CD8-positive, alpha-beta memory T cell (primary cell): ENCODE measurements at regions not wholly inside any gene's neighbourhood (a gene's known extent, or its start where the extent isn't known, plus 50 kb on each side); places are given as distances from the start of the nearest gene placed in this dataset.

Source experiments
- CTCF ChIA-PET: fragments of 350-600 bp; sonication (Branson Sonifier 250); formaldehyde crosslinking; loops from one replicate; lab custom pipeline; 2021; ENCODE audit warnings: antibody characterized with exemption; lab: Charles Lee
- POLR2A ChIA-PET: fragments of 350-600 bp; sonication (Branson Sonifier 250); formaldehyde crosslinking; loops from one replicate; lab custom pipeline; 2021; ENCODE audit warnings: antibody characterized with exemption; lab: Charles Lee
- DNase-seq, 5 donors: peaks; one replicate each; pipeline versions ENCODE4 v3.0.0 to v3.0.0-alpha.2; 2020 to 2022; ENCODE audit warnings: mixed read lengths in 1 of 5
- H3K27ac ChIP-seq: one replicate; pipeline ENCODE4 v1.7.0; 2013; ENCODE audit warnings: low read depth, mild to moderate bottlenecking, low read length, moderate library complexity
- H3K27me3 ChIP-seq: 2 replicates; pipeline ENCODE4 v1.7.0; 2013; ENCODE audit warnings: low read length, mild to moderate bottlenecking; ENCODE audit not compliant: insufficient read depth, poor library complexity, severe bottlenecking
- H3K36me3 ChIP-seq: 2 replicates; pipeline ENCODE4 v1.7.0; 2013; ENCODE audit warnings: mild to moderate bottlenecking, low read length, moderate library complexity; ENCODE audit not compliant: insufficient read depth
- H3K4me1 ChIP-seq: 2 replicates; pipeline ENCODE4 v1.7.0; 2013; ENCODE audit warnings: mild to moderate bottlenecking, low read length, moderate library complexity; ENCODE audit not compliant: insufficient read depth
- H3K4me3 ChIP-seq: 2 replicates; pipeline ENCODE4 v1.7.0; 2013; ENCODE audit warnings: mild to moderate bottlenecking, low read length
- H3K9me3 ChIP-seq: 2 replicates; pipeline ENCODE4 v1.7.0; 2013; ENCODE audit warnings: mild to moderate bottlenecking, low read length
- H3K27ac Mint-ChIP-seq, 8 donors: one replicate each; pipeline ENCODE4 v1.8.0; 2020 to 2021; ENCODE audit warnings: mixed read lengths in 8 of 8, mild to moderate bottlenecking in 6 of 8, inconsistent platforms in 3 of 8, moderate library complexity in 3 of 8
- H3K27me3 Mint-ChIP-seq, 2 donors: one replicate each; pipeline ENCODE4 v1.8.0; 2020 to 2021; ENCODE audit warnings: mixed read lengths in 2 of 2, mild to moderate bottlenecking in 1 of 2, moderate library complexity in 1 of 2
- H3K36me3 Mint-ChIP-seq, 3 donors: one replicate each; pipeline ENCODE4 v1.8.0; 2020 to 2021; ENCODE audit warnings: mixed read lengths in 3 of 3, inconsistent platforms in 1 of 3, mild to moderate bottlenecking in 1 of 3
- H3K4me1 Mint-ChIP-seq, 3 donors: one replicate each; pipeline ENCODE4 v1.8.0; 2020 to 2021; ENCODE audit warnings: mixed read lengths in 3 of 3, inconsistent platforms in 1 of 3, mild to moderate bottlenecking in 1 of 3
- H3K4me3 Mint-ChIP-seq, 7 donors: one replicate each; pipeline ENCODE4 v1.8.0; 2020 to 2021; ENCODE audit warnings: mixed read lengths in 7 of 7, mild to moderate bottlenecking in 6 of 7, moderate library complexity in 4 of 7, inconsistent platforms in 2 of 7
- H3K9me3 Mint-ChIP-seq, 5 donors: one replicate each; pipeline ENCODE4 v1.8.0; 2020 to 2022; ENCODE audit warnings: mixed read lengths in 5 of 5, mild to moderate bottlenecking in 3 of 5, moderate library complexity in 2 of 5, inconsistent platforms in 1 of 5

- no peak overlapping the region for H3K4me3 ChIP-seq
- POLR2A ChIA-PET: no interaction called here
- no peak overlapping the region for H3K27ac ChIP-seq
- Mint-ChIP-seq H3K27ac (no peak overlapping the region), H3K4me3 (no peak overlapping the region), H3K36me3 (no peaks in the 10 kb centered on the region), H3K27me3 (peaks cover 7 to 10% of the 10 kb centered on the region in 2 donors), H3K4me1 (no peaks in the 10 kb centered on the region), H3K9me3 (no peaks in the 10 kb centered on the region)
- H3K36me3 ChIP-seq: no peaks in the 10 kb centered on the region
- CTCF ChIA-PET: no interaction called here
- no peaks in the 10 kb centered on the region for H3K9me3 ChIP-seq
- H3K4me1 ChIP-seq: no peaks in the 10 kb centered on the region
- no peak for DNase-seq
- H3K27me3 ChIP-seq: no peaks in the 10 kb centered on the region
These were observed 187.6 kb upstream of the NECTIN1 start for GRCh38 chr11:119916568-119916967.

GRCh38 chr11:119912229-119912628 lies 183.2 kb upstream of the NECTIN1 start:
- Histone ChIP-seq H3K9me3 (no peaks in the 10 kb centered on the region), H3K4me3 (no peak overlapping the region), H3K4me1 (no peaks in the 10 kb centered on the region), H3K27me3 (no peaks in the 10 kb centered on the region), H3K36me3 (no peaks in the 10 kb centered on the region), H3K27ac (no peak overlapping the region)
- Mint-ChIP-seq H3K4me1 (no peaks in the 10 kb centered on the region), H3K36me3 (no peaks in the 10 kb centered on the region), H3K27me3 (peaks cover 4 to 7% of the 10 kb centered on the region in 2 donors), H3K27ac (no peak overlapping the region), H3K4me3 (no peak overlapping the region), H3K9me3 (no peaks in the 10 kb centered on the region)
- DNase-seq: no peak
- ChIA-PET POLR2A (no interaction called here), CTCF (no interaction called here)

DNA sequence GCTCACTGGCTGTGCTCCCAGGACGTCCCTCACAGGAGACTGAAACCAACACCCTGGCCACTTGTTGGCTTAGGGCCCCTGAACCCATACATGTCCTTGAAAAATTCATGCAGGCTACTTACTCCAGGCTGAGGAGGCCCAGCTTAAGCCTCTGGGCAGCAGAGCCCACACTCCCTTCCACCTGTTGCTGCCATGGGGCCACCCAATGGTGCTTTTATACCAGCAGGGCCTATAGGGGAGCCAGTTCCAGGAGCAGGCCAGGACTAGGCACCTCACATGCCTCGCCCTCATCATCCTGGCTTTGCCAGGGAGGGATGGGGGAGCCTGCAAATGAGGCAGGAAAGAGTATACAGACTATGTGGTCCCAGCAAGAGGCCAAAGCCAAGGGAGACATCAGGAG lies 181.7 kb upstream of the NECTIN1 start:
- Histone ChIP-seq H3K27ac (no peak overlapping the region), H3K4me3 (no peak overlapping the region), H3K27me3 (no peaks in the 10 kb centered on the region), H3K36me3 (no peaks in the 10 kb centered on the region), H3K4me1 (no peaks in the 10 kb centered on the region), H3K9me3 (no peaks in the 10 kb centered on the region)
- Mint-ChIP-seq H3K27me3 (peaks cover 2 to 12% of the 10 kb centered on the region in 2 donors), H3K9me3 (no peaks in the 10 kb centered on the region), H3K4me1 (no peaks in the 10 kb centered on the region), H3K36me3 (no peaks in the 10 kb centered on the region), H3K4me3 (no peak overlapping the region), H3K27ac (no peak overlapping the region)
- ChIA-PET CTCF (no interaction called here), POLR2A (no interaction called here)
- no peak for DNase-seq

DNA sequence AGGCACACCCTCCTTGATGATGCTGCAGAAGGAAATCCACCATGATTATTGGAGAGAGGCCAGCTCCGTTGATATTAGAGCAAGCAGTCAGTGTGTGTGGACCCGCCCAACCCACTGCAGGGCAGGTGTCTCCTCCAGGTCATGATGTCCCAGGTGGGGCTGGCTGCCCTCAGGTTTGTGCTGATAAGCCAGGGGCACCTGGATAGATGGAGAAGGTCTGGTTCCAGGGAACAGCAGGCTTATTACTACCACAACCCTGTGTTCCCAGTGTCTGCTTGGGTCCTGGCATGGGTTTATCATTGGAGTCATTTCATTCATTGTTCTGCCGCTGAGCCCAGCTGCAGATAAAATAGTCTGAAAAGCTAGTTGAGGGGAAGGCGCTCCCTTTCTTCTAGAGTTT lies 181.1 kb upstream of the NECTIN1 start:
- Mint-ChIP-seq H3K36me3 (no peaks in the 10 kb centered on the region), H3K4me1 (no peaks in the 10 kb centered on the region)

GRCh38 chr11:119909495-119909894 lies 180.5 kb upstream of the NECTIN1 start:
- peaks cover 5 to 12% of the 10 kb centered on the region in 2 donors for H3K27me3 Mint-ChIP-seq
- no peak overlapping the region for H3K4me3 ChIP-seq
- no peaks in the 10 kb centered on the region for H3K4me1 ChIP-seq
- no peak for DNase-seq
- POLR2A ChIA-PET: no interaction called here
- no peak overlapping the region for H3K27ac Mint-ChIP-seq
- CTCF ChIA-PET: no interaction called here
- no peaks in the 10 kb centered on the region for H3K4me1 Mint-ChIP-seq
- H3K27ac ChIP-seq: no peak overlapping the region
- peak overlapping the region in 1 of 7 donors; percentile 10 for H3K4me3 Mint-ChIP-seq
- no peaks in the 10 kb centered on the region for H3K9me3 ChIP-seq
- no peaks in the 10 kb centered on the region for H3K36me3 Mint-ChIP-seq
- H3K9me3 Mint-ChIP-seq: no peaks in the 10 kb centered on the region
- no peaks in the 10 kb centered on the region for H3K36me3 ChIP-seq
- no peaks in the 10 kb centered on the region for H3K27me3 ChIP-seq

More for the DNA sequence above, 181.1 kb upstream of the NECTIN1 start:
- Mint-ChIP-seq H3K27ac (no peak overlapping the region), H3K4me3 (no peak overlapping the region), H3K27me3 (peaks cover 2 to 12% of the 10 kb centered on the region in 2 donors), H3K9me3 (no peaks in the 10 kb centered on the region)
- H3K27me3 ChIP-seq: no peaks in the 10 kb centered on the region
- no peaks in the 10 kb centered on the region for H3K36me3 ChIP-seq
- H3K4me3 ChIP-seq: no peak overlapping the region
- POLR2A ChIA-PET: no interaction called here
- H3K9me3 ChIP-seq: no peaks in the 10 kb centered on the region
- CTCF ChIA-PET: no interaction called here
- H3K27ac ChIP-seq: no peak overlapping the region
- H3K4me1 ChIP-seq: no peaks in the 10 kb centered on the region
- no peak for DNase-seq

DNA sequence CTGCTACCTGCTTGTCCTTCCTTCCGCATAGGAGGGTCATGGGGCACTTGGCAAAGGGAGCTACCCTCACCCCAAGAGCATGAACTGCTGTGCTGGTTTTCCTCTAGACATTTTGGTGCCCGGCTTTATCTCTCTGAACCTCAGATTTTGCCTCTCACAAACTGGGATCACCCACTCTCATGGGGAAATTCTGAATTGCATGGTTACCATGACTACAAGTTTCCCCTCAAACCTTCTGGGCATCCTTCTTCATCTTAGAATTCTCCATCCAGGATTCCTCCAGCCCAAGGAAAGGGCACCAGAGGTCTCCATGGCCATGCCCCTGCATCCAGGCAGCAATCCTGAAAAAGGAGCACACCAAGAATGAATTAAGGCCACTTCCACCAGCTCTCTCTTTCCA lies 180.1 kb upstream of the NECTIN1 start:
- H3K36me3 Mint-ChIP-seq: no peaks in the 10 kb centered on the region
- H3K27me3 Mint-ChIP-seq: peaks cover 5 to 12% of the 10 kb centered on the region in 2 donors
- Histone ChIP-seq H3K4me3 (no peak overlapping the region), H3K9me3 (no peaks in the 10 kb centered on the region), H3K36me3 (no peaks in the 10 kb centered on the region), H3K27ac (no peak overlapping the region), H3K27me3 (no peaks in the 10 kb centered on the region), H3K4me1 (no peaks in the 10 kb centered on the region)
- ChIA-PET CTCF (no interaction called here), POLR2A (no interaction called here)
- H3K9me3 Mint-ChIP-seq: no peaks in the 10 kb centered on the region
- no peak overlapping the region for H3K27ac Mint-ChIP-seq
- H3K4me3 Mint-ChIP-seq: peak overlapping the region in 1 of 7 donors; percentile 10
- no peak for DNase-seq
- no peaks in the 10 kb centered on the region for H3K4me1 Mint-ChIP-seq

GRCh38 chr11:119908573-119908904 lies 179.5 kb upstream of the NECTIN1 start:
- ChIA-PET CTCF (no interaction called here), POLR2A (no interaction called here)
- H3K4me1 ChIP-seq: no peaks in the 10 kb centered on the region
- H3K36me3 ChIP-seq: no peaks in the 10 kb centered on the region
- no peak overlapping the region for H3K27ac ChIP-seq
- peaks cover 4 to 12% of the 10 kb centered on the region in 2 donors for H3K27me3 Mint-ChIP-seq
- no peak overlapping the region for H3K4me3 Mint-ChIP-seq
- no peaks in the 10 kb centered on the region for H3K4me1 Mint-ChIP-seq
- H3K4me3 ChIP-seq: no peak overlapping the region
- H3K27me3 ChIP-seq: no peaks in the 10 kb centered on the region
- no peaks in the 10 kb centered on the region for H3K9me3 Mint-ChIP-seq
- no peaks in the 10 kb centered on the region for H3K9me3 ChIP-seq
- DNase-seq: no peak
- H3K36me3 Mint-ChIP-seq: no peaks in the 10 kb centered on the region
- H3K27ac Mint-ChIP-seq: no peak overlapping the region

DNA sequence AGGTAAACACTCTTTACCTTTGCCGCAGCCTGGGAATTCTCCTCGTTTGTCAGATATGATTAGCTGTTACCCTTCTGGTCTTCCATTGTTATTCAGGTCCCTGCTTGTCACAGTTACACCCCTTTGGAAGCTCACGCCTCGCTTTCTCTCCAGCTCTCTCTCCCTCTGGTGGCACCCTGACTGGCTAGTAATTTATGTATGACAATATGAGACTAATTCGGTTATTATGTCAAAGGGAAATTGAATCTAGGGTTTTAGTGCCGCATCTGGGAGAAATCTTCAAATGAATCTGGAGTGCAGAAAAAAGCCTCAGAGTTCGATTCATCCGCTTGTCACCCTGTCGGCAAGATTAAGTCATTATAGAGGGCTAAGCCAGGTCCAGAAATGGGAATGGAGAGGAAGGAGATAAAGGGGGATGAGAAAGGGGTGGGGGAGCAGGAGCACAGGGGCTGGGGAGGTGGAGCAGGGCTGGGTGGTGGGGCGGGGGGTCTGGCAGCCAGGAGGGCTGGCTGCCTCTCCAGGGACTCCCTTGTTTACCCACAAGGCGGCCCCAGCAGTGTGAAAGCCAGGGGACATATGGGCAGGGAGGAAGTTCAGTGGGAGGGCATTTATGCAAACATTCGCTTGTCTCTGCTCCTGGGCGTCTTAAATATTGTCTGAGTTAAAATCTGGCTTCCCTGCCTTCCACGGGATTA lies 179.0 kb upstream of the NECTIN1 start:
- ChIA-PET CTCF (no interaction called here), POLR2A (no interaction called here)
- no peaks in the 10 kb centered on the region for H3K4me1 Mint-ChIP-seq
- Histone ChIP-seq H3K4me3 (no peak overlapping the region), H3K9me3 (no peaks in the 10 kb centered on the region), H3K36me3 (no peaks in the 10 kb centered on the region), H3K27ac (no peak overlapping the region), H3K27me3 (no peaks in the 10 kb centered on the region), H3K4me1 (no peaks in the 10 kb centered on the region)
- H3K9me3 Mint-ChIP-seq: no peaks in the 10 kb centered on the region
- H3K36me3 Mint-ChIP-seq: no peaks in the 10 kb centered on the region
- no peak overlapping the region for H3K27ac Mint-ChIP-seq
- no peak for DNase-seq
- H3K4me3 Mint-ChIP-seq: no peak overlapping the region
- H3K27me3 Mint-ChIP-seq: peaks cover 4 to 12% of the 10 kb centered on the region in 2 donors
